IMR-90 (cell line): ENCODE measurements at regions not wholly inside any gene's neighbourhood (a gene's known extent, or its start where the extent isn't known, plus 50 kb on each side); places are given as distances from the start of the nearest gene placed in this dataset.

Source experiments
- ATAC-seq: fragments of 200-7000 bp; cut with Tn5 transposase; 2 replicates; pipeline ENCODE4 v1.9.1; 2020; ENCODE audit warnings: low read depth, mild to moderate bottlenecking, moderate library complexity
- BruUV-seq: library from RNA; stranded (reverse); fragments of 400-500 nt; replicated peaks from 2 replicates; lab custom pipeline; 2021; lab: Mats Ljungman, UMichigan
- CTCF ChIA-PET: fragments of 300-600 bp; formaldehyde crosslinking; extraction: SDS; loops from one replicate; lab custom pipeline; 2021; ENCODE audit warnings: antibody characterized with exemption; lab: Yijun Ruan, JAX
- POLR2A ChIA-PET: fragments of 300-600 bp; sonication (Branson Sonifier 250); formaldehyde crosslinking; loops from one replicate; lab custom pipeline; 2022; ENCODE audit warnings: antibody characterized with exemption; ENCODE audit not compliant: unreplicated experiment; lab: Charles Lee
- DNase-seq: peaks from one replicate; pipeline ENCODE4 v3.0.0; 2013
- H2AFZ ChIP-seq: replicated peaks from 2 replicates; pipeline ENCODE3; 2013; ENCODE audit warnings: low read length, mild to moderate bottlenecking; ENCODE audit not compliant: poor library complexity
- H2AK5ac ChIP-seq: 2 replicates; pipeline ENCODE4 v1.6.1; 2013; ENCODE audit warnings: low read depth, low read length, inconsistent platforms
- H2AK9ac ChIP-seq: replicated peaks from 2 replicates; pipeline ENCODE3; 2013; ENCODE audit warnings: mild to moderate bottlenecking, low read depth, low read length, moderate library complexity; ENCODE audit not compliant: poor library complexity
- H2BK120ac ChIP-seq: 2 replicates; pipeline ENCODE4 v1.6.1; 2013; ENCODE audit warnings: low read depth, low read length, inconsistent platforms
- H2BK15ac ChIP-seq: 3 replicates; pipeline ENCODE4 v1.6.1; 2013; ENCODE audit warnings: low read depth, low read length, inconsistent platforms
- H2BK20ac ChIP-seq: 2 replicates; pipeline ENCODE4 v1.6.1; 2013; ENCODE audit warnings: low read depth, mild to moderate bottlenecking, inconsistent platforms, low read length, moderate library complexity
- H2BK5ac ChIP-seq: 2 replicates; pipeline ENCODE4 v1.6.1; 2013; ENCODE audit warnings: mild to moderate bottlenecking, low read depth, low read length, inconsistent platforms; ENCODE audit not compliant: poor library complexity, severe bottlenecking
- H3K14ac ChIP-seq: replicated peaks from 2 replicates; pipeline ENCODE4 v1.6.1; 2013; ENCODE audit warnings: low read depth, low read length, inconsistent platforms
- H3K18ac ChIP-seq: 2 replicates; pipeline ENCODE4 v1.6.1; 2013; ENCODE audit warnings: low read depth, low read length, control low read depth
- H3K23ac ChIP-seq: 2 replicates; pipeline ENCODE4 v1.6.1; 2013; ENCODE audit warnings: low read depth, low read length, inconsistent platforms
- H3K27ac ChIP-seq: 2 replicates; pipeline ENCODE4 v1.5.1; 2013; ENCODE audit warnings: mild to moderate bottlenecking, control low read depth, low read length; ENCODE audit not compliant: insufficient read depth
- H3K27me3 ChIP-seq: 2 replicates; pipeline ENCODE4 v1.6.1; 2013; ENCODE audit warnings: low read length; ENCODE audit not compliant: control insufficient read depth, insufficient read depth
- H3K36me3 ChIP-seq: 2 replicates; pipeline ENCODE4 v1.6.1; 2013; ENCODE audit warnings: low read length, mixed read lengths; ENCODE audit not compliant: control insufficient read depth, insufficient read depth
- H3K4ac ChIP-seq: 2 replicates; pipeline ENCODE4 v1.6.1; 2013; ENCODE audit warnings: low read depth, low read length, inconsistent platforms
- H3K4me1 ChIP-seq: 2 replicates; pipeline ENCODE4 v1.6.1; 2013; ENCODE audit warnings: low read length, mixed read lengths; ENCODE audit not compliant: control insufficient read depth, insufficient read depth
- H3K4me2 ChIP-seq: 2 replicates; pipeline ENCODE4 v1.6.1; 2013; ENCODE audit warnings: low read depth, mild to moderate bottlenecking, control low read depth, low read length, moderate library complexity
- H3K4me3 ChIP-seq: 2 replicates; pipeline ENCODE4 v1.5.1; 2013; ENCODE audit warnings: low read depth, mild to moderate bottlenecking, control low read depth, low read length, moderate library complexity; ENCODE audit not compliant: insufficient read depth
- H3K56ac ChIP-seq: 2 replicates; pipeline ENCODE4 v1.6.1; 2013; ENCODE audit warnings: low read length, inconsistent platforms; ENCODE audit not compliant: insufficient read depth; ENCODE audit errors: extremely low read depth
- H3K79me1 ChIP-seq, 2 experiments: 2 replicates each; pipeline ENCODE4 v1.6.1; 2013; ENCODE audit warnings: low read length in 2 of 2, inconsistent platforms in 1 of 2, low read depth in 1 of 2
- H3K9ac ChIP-seq: 2 replicates; pipeline ENCODE4 v1.6.1; 2013; ENCODE audit warnings: low read depth, low read length, control low read depth
- H3K9me1 ChIP-seq: 2 replicates; pipeline ENCODE4 v1.6.1; 2013; ENCODE audit warnings: low read length, inconsistent platforms; ENCODE audit not compliant: insufficient read depth
- H3K9me3 ChIP-seq: 2 replicates; pipeline ENCODE4 v1.6.1; 2013; ENCODE audit warnings: low read length; ENCODE audit not compliant: control insufficient read depth, insufficient read depth
- H4K20me1 ChIP-seq: 2 replicates; pipeline ENCODE4 v1.6.1; 2013; ENCODE audit warnings: low read length, inconsistent platforms; ENCODE audit not compliant: insufficient read depth
- H4K5ac ChIP-seq: 2 replicates; pipeline ENCODE4 v1.6.1; 2013; ENCODE audit warnings: mild to moderate bottlenecking, low read depth, low read length, control low read depth
- H4K8ac ChIP-seq, 2 experiments: 2 replicates each; pipeline ENCODE4 v1.6.1; 2013; ENCODE audit warnings: low read depth in 2 of 2, low read length in 2 of 2, control low read depth in 1 of 2, inconsistent platforms in 1 of 2
- H4K91ac ChIP-seq: 2 replicates; pipeline ENCODE4 v1.6.1; 2013; ENCODE audit warnings: low read depth, low read length, inconsistent platforms; ENCODE audit not compliant: insufficient read depth
- BHLHE40 ChIP-seq: fragments of 150-350 bp; IDR thresholded peaks from 2 replicates; pipeline ENCODE4 v1.6.1; 2016; ENCODE audit warnings: mild to moderate bottlenecking, low read depth, low read length
- MAFK ChIP-seq: IDR thresholded peaks from 2 replicates; pipeline ENCODE4 v1.6.1; 2012; ENCODE audit warnings: low read depth, low read length, improper control_type of control experiment
- MAZ ChIP-seq: IDR thresholded peaks from 2 replicates; pipeline ENCODE4 v1.6.1; 2012; ENCODE audit warnings: low read depth, mild to moderate bottlenecking, low read length, improper control_type of control experiment, moderate library complexity, borderline replicate concordance
- MXI1 ChIP-seq: IDR thresholded peaks from 2 replicates; pipeline ENCODE4 v1.6.1; 2012; ENCODE audit warnings: low read depth, mild to moderate bottlenecking, low read length, moderate library complexity, borderline replicate concordance
- RCOR1 ChIP-seq: IDR thresholded peaks from 2 replicates; pipeline ENCODE4 v1.6.1; 2012; ENCODE audit warnings: mild to moderate bottlenecking, low read length, improper control_type of control experiment; ENCODE audit not compliant: insufficient replicate concordance
- RFX5 ChIP-seq: IDR thresholded peaks from 2 replicates; pipeline ENCODE4 v1.8.0; 2012; ENCODE audit warnings: low read depth, mild to moderate bottlenecking, low read length, moderate library complexity
- WGBS, 2 experiments: methylation state at CpG; one replicate each; pipeline versions ENCODE4 v1.1.5 to v1.1.7; 2013; ENCODE audit warnings: missing lambda C conversion rate in 2 of 2; ENCODE audit not compliant: insufficient read length in 1 of 2; ENCODE audit errors: extremely low coverage in 2 of 2; 5-methylcytosine and 5-hydroxymethylcytosine counted together
- dilution Hi-C: fragments of 300-500 bp; cut with HindIII; formaldehyde crosslinking; loops from one replicate; pipeline ENCODE4 v1.14.3; 2018; ENCODE audit warnings: low sequenced_read_pairs; ENCODE audit not compliant: unreplicated experiment
- in situ Hi-C: fragments of 300-500 bp; cut with MboI; formaldehyde crosslinking; loops from 3 replicates; pipeline ENCODE4 v1.14.3; 2019; ENCODE audit warnings: low sequenced_read_pairs, inconsistent platforms, mixed read lengths
- intact Hi-C: fragments of 100-400 bp; cut with micrococcal nuclease; formaldehyde crosslinking; loops from 2 replicates; pipeline ENCODE4 v1.10.0; 2022
- TF ChIP-seq, protein P1 (sequence below): fragments of 150-350 bp; IDR thresholded peaks from 2 replicates; pipeline ENCODE4 v1.6.1; 2017; ENCODE audit warnings: mild to moderate bottlenecking, antibody characterized with exemption, low read length, low read depth
- TF ChIP-seq, protein P2 (sequence below): fragments of 150-350 bp; IDR thresholded peaks from 2 replicates; pipeline ENCODE4 v1.6.1; 2016; ENCODE audit warnings: low read depth, mild to moderate bottlenecking, low read length, moderate library complexity, borderline replicate concordance
- TF ChIP-seq, protein P3 (sequence below): conservative IDR thresholded peaks from 2 replicates; pipeline ENCODE4 v1.5.1; 2012; ENCODE audit warnings: mild to moderate bottlenecking, low read depth, low read length, improper control_type of control experiment

DNA sequence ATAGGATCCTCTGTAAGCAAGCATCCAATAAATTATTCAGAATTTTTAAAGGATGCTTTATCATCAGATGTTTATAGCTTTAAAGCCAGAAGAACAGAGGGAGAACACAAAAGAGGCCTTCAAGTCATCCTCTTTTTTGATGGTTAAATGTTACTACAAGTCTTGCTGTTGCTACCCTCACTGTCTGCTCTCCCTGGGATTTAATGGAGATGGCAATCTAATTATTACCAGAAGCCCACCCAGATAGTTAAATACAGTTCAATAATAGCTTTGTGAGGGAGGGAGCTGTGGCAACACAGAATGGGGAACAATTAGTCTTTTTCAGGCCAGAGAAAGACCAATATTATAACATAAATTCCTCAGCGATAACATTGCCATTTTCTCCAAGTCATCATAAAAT is 87.0 kb upstream of the ACTBL2 start:
- POLR2A ChIA-PET, result no interaction called here
- Histone ChIP-seq H3K79me1 (no peaks in the 10 kb centered on the region), H3K4me1 (peaks cover 4% of the 10 kb centered on the region), H3K18ac (no peak overlapping the region), H3K27ac (no peak overlapping the region), H2BK120ac (no peak overlapping the region), H3K36me3 (no peaks in the 10 kb centered on the region), H4K8ac (no peak overlapping the region), H3K9ac (no peak overlapping the region), H3K23ac (no peak overlapping the region), H3K4me3 (no peak overlapping the region), H4K5ac (no peak overlapping the region), H2AFZ (no peak overlapping the region), H3K56ac (no peak overlapping the region), H2BK15ac (no peak overlapping the region), H3K14ac (no peak overlapping the region), H4K91ac (no peak overlapping the region), H3K9me1 (no peaks in the 10 kb centered on the region), H2AK9ac (no peak overlapping the region), H2BK20ac (no peak overlapping the region), H3K4ac (no peak overlapping the region), H2AK5ac (no peak overlapping the region), H3K9me3 (no peaks in the 10 kb centered on the region), H2BK5ac (no peak overlapping the region), H4K20me1 (no peaks in the 10 kb centered on the region), H3K4me2 (no peak overlapping the region), H3K27me3 (no peaks in the 10 kb centered on the region)
- in situ Hi-C loops, result no loop called here
- intact Hi-C loops, result no loop called here
- TF ChIP-seq RFX5 (no peak), MAZ (no peak), MAFK (no peak), RCOR1 (no peak), BHLHE40 (no peak), MXI1 (no peak)
- TF ChIP-seq, protein P1, sequence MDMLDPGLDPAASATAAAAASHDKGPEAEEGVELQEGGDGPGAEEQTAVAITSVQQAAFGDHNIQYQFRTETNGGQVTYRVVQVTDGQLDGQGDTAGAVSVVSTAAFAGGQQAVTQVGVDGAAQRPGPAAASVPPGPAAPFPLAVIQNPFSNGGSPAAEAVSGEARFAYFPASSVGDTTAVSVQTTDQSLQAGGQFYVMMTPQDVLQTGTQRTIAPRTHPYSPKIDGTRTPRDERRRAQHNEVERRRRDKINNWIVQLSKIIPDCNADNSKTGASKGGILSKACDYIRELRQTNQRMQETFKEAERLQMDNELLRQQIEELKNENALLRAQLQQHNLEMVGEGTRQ, result no peak
- TF ChIP-seq, protein P2, sequence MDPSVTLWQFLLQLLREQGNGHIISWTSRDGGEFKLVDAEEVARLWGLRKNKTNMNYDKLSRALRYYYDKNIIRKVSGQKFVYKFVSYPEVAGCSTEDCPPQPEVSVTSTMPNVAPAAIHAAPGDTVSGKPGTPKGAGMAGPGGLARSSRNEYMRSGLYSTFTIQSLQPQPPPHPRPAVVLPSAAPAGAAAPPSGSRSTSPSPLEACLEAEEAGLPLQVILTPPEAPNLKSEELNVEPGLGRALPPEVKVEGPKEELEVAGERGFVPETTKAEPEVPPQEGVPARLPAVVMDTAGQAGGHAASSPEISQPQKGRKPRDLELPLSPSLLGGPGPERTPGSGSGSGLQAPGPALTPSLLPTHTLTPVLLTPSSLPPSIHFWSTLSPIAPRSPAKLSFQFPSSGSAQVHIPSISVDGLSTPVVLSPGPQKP, result no peak
- TF ChIP-seq, protein P3, sequence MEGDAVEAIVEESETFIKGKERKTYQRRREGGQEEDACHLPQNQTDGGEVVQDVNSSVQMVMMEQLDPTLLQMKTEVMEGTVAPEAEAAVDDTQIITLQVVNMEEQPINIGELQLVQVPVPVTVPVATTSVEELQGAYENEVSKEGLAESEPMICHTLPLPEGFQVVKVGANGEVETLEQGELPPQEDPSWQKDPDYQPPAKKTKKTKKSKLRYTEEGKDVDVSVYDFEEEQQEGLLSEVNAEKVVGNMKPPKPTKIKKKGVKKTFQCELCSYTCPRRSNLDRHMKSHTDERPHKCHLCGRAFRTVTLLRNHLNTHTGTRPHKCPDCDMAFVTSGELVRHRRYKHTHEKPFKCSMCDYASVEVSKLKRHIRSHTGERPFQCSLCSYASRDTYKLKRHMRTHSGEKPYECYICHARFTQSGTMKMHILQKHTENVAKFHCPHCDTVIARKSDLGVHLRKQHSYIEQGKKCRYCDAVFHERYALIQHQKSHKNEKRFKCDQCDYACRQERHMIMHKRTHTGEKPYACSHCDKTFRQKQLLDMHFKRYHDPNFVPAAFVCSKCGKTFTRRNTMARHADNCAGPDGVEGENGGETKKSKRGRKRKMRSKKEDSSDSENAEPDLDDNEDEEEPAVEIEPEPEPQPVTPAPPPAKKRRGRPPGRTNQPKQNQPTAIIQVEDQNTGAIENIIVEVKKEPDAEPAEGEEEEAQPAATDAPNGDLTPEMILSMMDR, result no peak
- DNase-seq, result no peak
- CTCF ChIA-PET, result interaction anchor here (0.7 kb wide), 1 partner anchor 15 kb away, joined by 3 read pairs; no protein-coding TSS in a partner anchor
- dilution Hi-C loops, result no loop called here
- ATAC-seq, result no peak
- no CpG with 5 or more reads among the region's 1 CpG for WGBS, 2 experiments
- no TSS peak for BruUV-seq
